HAP-1 (cell line): ENCODE measurements at regions not wholly inside any gene's neighbourhood (a gene's known extent, or its start where the extent isn't known, plus 50 kb on each side); places are given as distances from the start of the nearest gene placed in this dataset.
"Not testable (repeated sequence)": the region's sequence is repeated elsewhere in the genome, so short reads cannot be mapped to it uniquely, and the experiment has no call there.

Experiments
- DNase-seq, 2 experiments: peaks; one replicate each; pipeline ENCODE4 v3.0.0-alpha.2; 2016 to 2020; ENCODE audit warnings: low spot score in 2 of 2
- H3K27me3 ChIP-seq: fragments of 250-450 bp; sonication (Bioruptor Pico); 2 replicates; pipeline ENCODE4 v1.5.1; 2020; ENCODE audit warnings: low read depth, mild to moderate bottlenecking, moderate library complexity
- H3K36me3 ChIP-seq: fragments of 250-450 bp; sonication (Bioruptor Pico); replicated peaks from 2 replicates; pipeline ENCODE4 v1.5.1; 2020; ENCODE audit warnings: mild to moderate bottlenecking
- H3K4me1 ChIP-seq: fragments of 250-450 bp; sonication (Bioruptor Pico); 2 replicates; pipeline ENCODE4 v1.5.1; 2020; ENCODE audit warnings: mild to moderate bottlenecking
- H3K4me3 ChIP-seq: fragments of 250-450 bp; sonication (Bioruptor Pico); 2 replicates; pipeline ENCODE4 v1.5.1; 2020; ENCODE audit warnings: mild to moderate bottlenecking, moderate library complexity
- H3K9me3 ChIP-seq: fragments of 250-450 bp; sonication (Bioruptor Pico); 2 replicates; pipeline ENCODE4 v1.5.1; 2020; ENCODE audit warnings: mild to moderate bottlenecking, moderate library complexity
- in situ Hi-C: fragments of 300-500 bp; cut with MboI; formaldehyde crosslinking; loops from 3 replicates; pipeline ENCODE4 v1.14.3; 2020; ENCODE audit warnings: low sequenced_read_pairs, inconsistent platforms, mixed read lengths

- no peaks in the 10 kb centered on the region for H3K4me1 ChIP-seq
- no peak for DNase-seq
- H3K9me3 ChIP-seq: no peaks in the 10 kb centered on the region; the same call in 1 of the 2 replicates
- no peak overlapping the region for H3K4me3 ChIP-seq
- no peaks in the 10 kb centered on the region for H3K27me3 ChIP-seq
- in situ Hi-C loops: no loop called here
- H3K36me3 ChIP-seq: no peaks in the 10 kb centered on the region
These were observed 420.9 kb downstream of the SHISA9 start for GRCh38 chr16:13322336-13322735.

- no peaks in the 10 kb centered on the region for H3K36me3 ChIP-seq
- H3K4me1 ChIP-seq: no peaks in the 10 kb centered on the region
- in situ Hi-C loops: no loop called here
- no peaks in the 10 kb centered on the region; the same call in 1 of the 2 replicates for H3K9me3 ChIP-seq
- no peak for DNase-seq
- no peak overlapping the region for H3K4me3 ChIP-seq
- no peaks in the 10 kb centered on the region for H3K27me3 ChIP-seq
These were observed 423.5 kb downstream of the SHISA9 start for GRCh38 chr16:13324851-13325250.

DNA sequence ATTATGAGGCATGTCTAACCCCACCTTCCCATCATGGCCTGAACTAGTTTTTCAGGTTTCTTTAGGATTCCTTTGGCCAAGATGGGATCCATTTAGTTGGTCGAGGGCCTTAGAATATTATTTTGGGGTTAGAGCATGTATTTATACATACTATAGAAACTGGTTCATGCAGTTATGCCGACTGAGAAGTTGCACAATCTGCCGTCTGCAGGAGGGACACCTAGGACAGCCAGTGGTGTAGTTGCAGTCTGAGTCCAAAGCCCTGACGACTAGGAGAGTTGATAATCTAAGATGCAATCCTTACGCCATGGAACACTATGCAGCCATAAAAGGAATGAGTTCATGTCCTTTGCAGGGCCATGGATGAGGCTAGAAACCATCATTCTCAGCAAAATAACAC lies 424.0 kb downstream of the SHISA9 start:
- Histone ChIP-seq H3K9me3 (no peaks in the 10 kb centered on the region; the same call in 1 of the 2 replicates), H3K36me3 (no peaks in the 10 kb centered on the region), H3K4me3 (no peak overlapping the region), H3K4me1 (no peaks in the 10 kb centered on the region), H3K27me3 (no peaks in the 10 kb centered on the region)
- DNase-seq: no peak
- in situ Hi-C loops: no loop called here

DNA sequence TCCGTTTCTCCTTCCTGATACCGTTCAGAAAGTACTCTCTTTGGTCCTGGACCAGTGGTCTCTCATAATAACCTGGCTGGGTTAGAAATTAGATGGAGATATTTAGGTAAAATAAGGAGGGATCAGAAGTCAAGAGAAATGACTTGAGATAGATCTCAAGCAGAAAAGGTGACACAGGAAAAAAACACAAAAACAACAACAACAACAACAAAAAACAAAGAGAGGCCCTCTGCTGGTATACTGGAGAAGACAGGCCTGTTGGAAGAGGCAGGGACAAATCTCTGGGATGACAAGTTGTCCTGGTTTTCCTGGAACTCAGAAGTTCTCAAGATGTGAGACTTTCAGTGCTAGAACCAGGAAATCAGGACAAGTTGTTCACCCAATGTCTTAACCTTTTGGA lies 430.5 kb downstream of the SHISA9 start:
- in situ Hi-C loops: no loop called here
- no peak for DNase-seq
- H3K27me3 ChIP-seq: no peaks in the 10 kb centered on the region
- no peak overlapping the region for H3K4me3 ChIP-seq
- no peaks in the 10 kb centered on the region for H3K4me1 ChIP-seq
- no peaks in the 10 kb centered on the region for H3K36me3 ChIP-seq
- H3K9me3 ChIP-seq: no peaks in the 10 kb centered on the region; the same call in none of the 2 replicates

DNA sequence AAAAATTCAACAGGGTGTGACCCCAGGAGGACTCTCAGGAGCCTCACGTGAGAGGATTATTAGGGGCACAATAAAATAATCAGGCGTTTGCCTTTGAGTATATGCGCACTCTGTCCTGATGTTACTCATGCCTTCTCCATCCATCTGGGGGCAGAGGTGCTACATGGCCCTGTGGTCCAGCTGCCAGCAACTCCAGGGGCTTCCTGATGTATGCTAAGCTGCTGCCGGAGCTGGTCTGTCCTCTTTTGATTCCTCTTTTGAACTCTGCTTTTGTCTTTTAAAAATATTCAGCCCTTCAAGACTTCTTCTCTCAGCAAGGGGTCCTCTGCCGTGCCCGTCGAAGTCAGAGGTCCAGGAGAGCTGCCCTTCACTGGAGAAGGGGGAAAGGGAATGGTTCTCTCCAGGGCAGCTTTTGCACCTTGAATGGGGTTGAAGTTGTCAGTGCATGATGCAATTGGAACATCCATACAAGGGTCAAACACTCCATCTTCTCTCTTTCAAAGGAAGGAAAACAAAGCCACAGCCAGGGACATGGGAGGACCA lies 431.4 kb downstream of the SHISA9 start:
- H3K4me3 ChIP-seq: no peak overlapping the region
- H3K36me3 ChIP-seq: no peaks in the 10 kb centered on the region
- no peak for DNase-seq
- H3K27me3 ChIP-seq: no peaks in the 10 kb centered on the region
- no peaks in the 10 kb centered on the region for H3K4me1 ChIP-seq
- in situ Hi-C loops: no loop called here
- H3K9me3 ChIP-seq: no peaks in the 10 kb centered on the region; the same call in none of the 2 replicates

GRCh38 chr16:13333336-13333735 lies 431.9 kb downstream of the SHISA9 start:
- in situ Hi-C loops: no loop called here
- DNase-seq: no peak
- Histone ChIP-seq H3K36me3 (no peaks in the 10 kb centered on the region), H3K27me3 (no peaks in the 10 kb centered on the region), H3K9me3 (no peaks in the 10 kb centered on the region; the same call in none of the 2 replicates), H3K4me1 (no peaks in the 10 kb centered on the region), H3K4me3 (no peak overlapping the region)

DNA sequence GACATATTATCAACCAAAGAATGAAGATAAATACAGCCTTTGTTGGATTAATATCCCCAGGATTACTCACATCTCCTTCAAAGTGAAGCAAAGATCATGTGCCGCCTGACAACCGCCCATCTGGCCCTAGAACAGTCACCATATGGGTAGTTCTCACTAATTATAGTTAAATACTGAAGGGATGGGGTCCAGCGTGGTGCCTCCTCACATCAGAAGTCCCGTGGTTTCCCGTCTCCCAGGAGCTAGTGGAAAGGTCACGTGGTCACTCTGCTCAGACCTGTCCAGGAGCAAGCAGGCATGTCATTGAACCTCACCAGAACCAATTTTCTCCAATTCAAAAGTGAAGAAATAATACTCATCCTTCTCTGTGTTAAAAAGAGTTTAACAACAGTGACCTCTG lies 434.5 kb downstream of the SHISA9 start:
- DNase-seq: no peak
- Histone ChIP-seq H3K27me3 (no peaks in the 10 kb centered on the region), H3K4me1 (no peaks in the 10 kb centered on the region), H3K9me3 (no peaks in the 10 kb centered on the region; the same call in none of the 2 replicates), H3K4me3 (no peak overlapping the region), H3K36me3 (no peaks in the 10 kb centered on the region)
- in situ Hi-C loops: no loop called here

DNA sequence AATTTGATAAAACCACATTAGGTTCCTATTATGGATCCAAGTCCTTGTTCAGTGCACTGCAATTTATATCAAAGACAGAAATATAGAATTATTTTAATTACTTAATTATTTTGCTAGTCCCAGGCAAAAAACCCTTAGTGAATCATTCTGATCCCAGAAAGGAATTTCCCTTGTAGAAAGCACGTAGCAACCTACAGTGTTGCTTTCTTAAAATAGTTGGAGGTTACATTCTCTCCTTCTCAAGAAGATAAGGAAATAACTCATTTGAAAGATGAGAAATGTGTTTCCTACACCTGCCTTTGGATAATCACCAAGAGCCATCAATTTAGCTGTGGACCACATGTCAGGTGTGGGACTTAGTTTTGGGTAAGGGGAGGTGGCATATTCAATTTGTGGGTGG lies 434.9 kb downstream of the SHISA9 start:
- no peaks in the 10 kb centered on the region; the same call in 1 of the 2 replicates for H3K9me3 ChIP-seq
- DNase-seq: no peak
- H3K4me1 ChIP-seq: no peaks in the 10 kb centered on the region
- H3K27me3 ChIP-seq: no peaks in the 10 kb centered on the region
- in situ Hi-C loops: no loop called here
- H3K36me3 ChIP-seq: no peaks in the 10 kb centered on the region
- H3K4me3 ChIP-seq: no peak overlapping the region

DNA sequence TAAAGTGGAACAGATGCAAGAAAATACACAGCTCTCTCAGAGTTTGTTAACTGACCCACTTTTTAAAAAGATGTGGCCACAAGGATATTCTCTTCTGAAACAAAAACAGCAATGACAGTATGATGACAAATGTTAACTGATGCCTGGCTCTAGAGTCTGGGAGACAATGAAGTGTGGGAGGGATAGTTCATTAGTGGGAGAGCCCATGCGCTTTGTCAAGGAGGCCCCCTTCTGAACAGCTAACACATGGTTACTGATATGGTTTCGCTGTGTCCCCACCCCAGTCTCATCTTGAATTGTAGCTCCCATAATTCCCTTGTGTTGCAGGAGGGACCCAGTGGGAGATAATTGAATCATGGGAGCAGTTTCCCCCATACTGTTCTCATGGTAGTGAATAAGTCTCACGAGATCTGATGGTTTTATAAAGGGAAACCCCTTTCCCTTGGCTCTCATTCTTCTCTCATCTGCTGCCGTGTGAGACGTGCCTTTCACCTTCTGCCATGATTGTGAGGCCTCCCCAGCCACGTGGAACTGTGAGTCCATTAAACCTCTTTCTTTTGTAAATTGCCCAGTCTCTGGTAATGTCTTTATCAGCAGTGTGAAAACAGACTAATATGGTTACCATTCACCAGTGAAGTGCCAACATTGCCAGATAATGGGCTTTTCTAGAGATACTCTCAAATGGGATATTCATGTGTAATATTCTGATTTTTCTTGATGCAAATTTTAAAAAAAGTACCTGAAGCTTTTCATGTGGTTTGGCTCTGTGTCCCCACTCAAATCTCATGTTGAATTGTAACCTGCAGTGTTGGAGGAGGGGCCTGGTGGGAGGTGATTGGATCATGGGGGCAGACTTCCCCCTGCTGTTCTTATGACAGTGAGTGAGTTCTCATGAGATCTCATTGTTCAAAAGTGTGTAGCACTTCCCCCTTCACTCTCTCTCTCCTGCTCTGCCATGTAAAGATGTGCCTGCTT lies 435.8 kb downstream of the SHISA9 start:
- in situ Hi-C loops, H3K9me3 ChIP-seq, H3K4me1 ChIP-seq, H3K36me3 ChIP-seq, H3K4me3 ChIP-seq, DNase-seq, H3K27me3 ChIP-seq: not testable (repeated sequence)

GRCh38 chr16:13338044-13338443 lies 436.6 kb downstream of the SHISA9 start:
- Histone ChIP-seq H3K4me1 (no peaks in the 10 kb centered on the region), H3K9me3 (no peaks in the 10 kb centered on the region; the same call in 1 of the 2 replicates), H3K36me3 (no peaks in the 10 kb centered on the region), H3K27me3 (no peaks in the 10 kb centered on the region), H3K4me3 (no peak overlapping the region)
- DNase-seq: no peak
- in situ Hi-C loops: no loop called here

- H3K4me1 ChIP-seq: no peaks in the 10 kb centered on the region
- H3K36me3 ChIP-seq: no peaks in the 10 kb centered on the region
- no peak overlapping the region for H3K4me3 ChIP-seq
- no peak for DNase-seq
- no peaks in the 10 kb centered on the region for H3K27me3 ChIP-seq
- H3K9me3 ChIP-seq: no peaks in the 10 kb centered on the region; the same call in 1 of the 2 replicates
- in situ Hi-C loops: no loop called here
These were observed 441.3 kb downstream of the SHISA9 start for GRCh38 chr16:13342675-13343074.

- Histone ChIP-seq H3K4me1 (no peaks in the 10 kb centered on the region), H3K9me3 (no peaks in the 10 kb centered on the region; the same call in 1 of the 2 replicates), H3K36me3 (no peaks in the 10 kb centered on the region), H3K27me3 (no peaks in the 10 kb centered on the region), H3K4me3 (no peak overlapping the region)
- in situ Hi-C loops: no loop called here
- no peak for DNase-seq
These were observed 442.6 kb downstream of the SHISA9 start for GRCh38 chr16:13344001-13344400.

- no peaks in the 10 kb centered on the region for H3K27me3 ChIP-seq
- no peaks in the 10 kb centered on the region for H3K36me3 ChIP-seq
- no peaks in the 10 kb centered on the region; the same call in 1 of the 2 replicates for H3K9me3 ChIP-seq
- DNase-seq: no peak
- in situ Hi-C loops: no loop called here
- no peaks in the 10 kb centered on the region for H3K4me1 ChIP-seq
- H3K4me3 ChIP-seq: no peak overlapping the region
These were observed 447.0 kb downstream of the SHISA9 start for GRCh38 chr16:13348416-13348815.

GRCh38 chr16:13350000-13350399 lies 448.6 kb downstream of the SHISA9 start:
- no peak for DNase-seq
- H3K27me3 ChIP-seq: no peaks in the 10 kb centered on the region
- no peaks in the 10 kb centered on the region; the same call in 1 of the 2 replicates for H3K9me3 ChIP-seq
- in situ Hi-C loops: no loop called here
- H3K4me1 ChIP-seq: no peaks in the 10 kb centered on the region
- no peaks in the 10 kb centered on the region for H3K36me3 ChIP-seq
- H3K4me3 ChIP-seq: no peak overlapping the region
